ENCODE measurements at regions not wholly inside any gene's neighbourhood (a gene's known extent, or its start where the extent isn't known, plus 50 kb on each side); places are given as distances from the start of the nearest gene placed in this dataset.

DNA sequence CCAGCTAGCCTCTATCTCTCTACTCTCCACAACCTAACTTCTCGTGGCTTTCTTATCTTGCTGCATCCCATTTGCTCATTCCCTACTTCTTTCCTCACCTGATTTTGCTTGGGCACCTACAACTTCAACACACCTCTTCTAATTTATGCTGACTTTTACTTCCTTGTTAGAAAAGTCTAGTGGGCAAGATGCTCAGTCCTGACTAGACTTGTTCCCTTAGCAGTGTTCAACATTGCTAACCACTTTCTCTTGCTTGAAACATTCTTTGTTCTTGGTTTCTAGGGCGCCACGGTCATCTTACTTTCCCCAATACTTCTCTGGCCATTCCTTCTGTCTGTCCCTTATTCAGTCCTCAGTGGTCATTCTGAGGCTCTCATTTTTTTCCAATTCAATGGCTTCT lies 454.7 kb upstream of the CWC22 start:
- TF ChIP-seq, protein P1, sequence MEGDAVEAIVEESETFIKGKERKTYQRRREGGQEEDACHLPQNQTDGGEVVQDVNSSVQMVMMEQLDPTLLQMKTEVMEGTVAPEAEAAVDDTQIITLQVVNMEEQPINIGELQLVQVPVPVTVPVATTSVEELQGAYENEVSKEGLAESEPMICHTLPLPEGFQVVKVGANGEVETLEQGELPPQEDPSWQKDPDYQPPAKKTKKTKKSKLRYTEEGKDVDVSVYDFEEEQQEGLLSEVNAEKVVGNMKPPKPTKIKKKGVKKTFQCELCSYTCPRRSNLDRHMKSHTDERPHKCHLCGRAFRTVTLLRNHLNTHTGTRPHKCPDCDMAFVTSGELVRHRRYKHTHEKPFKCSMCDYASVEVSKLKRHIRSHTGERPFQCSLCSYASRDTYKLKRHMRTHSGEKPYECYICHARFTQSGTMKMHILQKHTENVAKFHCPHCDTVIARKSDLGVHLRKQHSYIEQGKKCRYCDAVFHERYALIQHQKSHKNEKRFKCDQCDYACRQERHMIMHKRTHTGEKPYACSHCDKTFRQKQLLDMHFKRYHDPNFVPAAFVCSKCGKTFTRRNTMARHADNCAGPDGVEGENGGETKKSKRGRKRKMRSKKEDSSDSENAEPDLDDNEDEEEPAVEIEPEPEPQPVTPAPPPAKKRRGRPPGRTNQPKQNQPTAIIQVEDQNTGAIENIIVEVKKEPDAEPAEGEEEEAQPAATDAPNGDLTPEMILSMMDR (IDR thresholded peaks at IDR 0.05): no peak
- TF ChIP-seq POLR2AphosphoS5 (IDR thresholded peaks at IDR 0.05; ENCODE audit: low read depth, low read length): no peak
